Aorta (tissue), 5 donors: ENCODE measurements at regions not wholly inside any gene's neighbourhood (a gene's known extent, or its start where the extent isn't known, plus 50 kb on each side); places are given as distances from the start of the nearest gene placed in this dataset.

Source experiments
- ATAC-seq: fragments of 200-7000 bp; cut with Tn5 transposase; one replicate; pipeline ENCODE4 v1.9.1; 2022; ENCODE audit warnings: moderate library complexity; ENCODE audit not compliant: low FRiP score
- DNase-seq, 2 donors: peaks; one replicate each; pipeline ENCODE4 v3.0.0-alpha.2; 2020
- H3K27ac ChIP-seq, 2 donors: one replicate each; pipeline ENCODE4 v1.5.1; 2013; ENCODE audit warnings: low read length in 2 of 2, mild to moderate bottlenecking in 2 of 2, moderate library complexity in 2 of 2, control low read depth in 1 of 2, inconsistent platforms in 1 of 2, low read depth in 1 of 2
- H3K27me3 ChIP-seq, 2 donors: one replicate each; pipeline ENCODE4 v1.6.1; 2013; ENCODE audit warnings: control low read depth in 1 of 2, low read length in 1 of 2, mild to moderate bottlenecking in 1 of 2, moderate library complexity in 1 of 2; ENCODE audit not compliant: insufficient read depth in 2 of 2, control insufficient read depth in 1 of 2
- H3K36me3 ChIP-seq, 2 donors: one replicate each; pipeline ENCODE4 v1.6.1; 2013; ENCODE audit warnings: control low read depth in 1 of 2, low read length in 1 of 2, mild to moderate bottlenecking in 1 of 2; ENCODE audit not compliant: insufficient read depth in 2 of 2, control insufficient read depth in 1 of 2
- H3K4me1 ChIP-seq, 2 donors: one replicate each; pipeline ENCODE4 v1.6.1; 2013; ENCODE audit warnings: low read length in 2 of 2, control low read depth in 1 of 2, mild to moderate bottlenecking in 1 of 2, moderate library complexity in 1 of 2; ENCODE audit not compliant: insufficient read depth in 2 of 2, control insufficient read depth in 1 of 2
- H3K4me3 ChIP-seq, 2 donors: one replicate each; pipeline ENCODE4 v1.5.1; 2013; ENCODE audit warnings: low read length in 2 of 2, control low read depth in 1 of 2, mild to moderate bottlenecking in 1 of 2
- H3K9me3 ChIP-seq: one replicate; pipeline ENCODE4 v1.6.1; 2013; ENCODE audit warnings: mild to moderate bottlenecking, low read length; ENCODE audit not compliant: control insufficient read depth
- WGBS, 2 donors: extraction: QIAGEN DNeasy Blood & Tissue Kit; methylation state at CpG; one replicate each; pipeline ENCODE4 v1.1.7; 2013; 5-methylcytosine and 5-hydroxymethylcytosine counted together
- intact Hi-C, 2 donors: fragments of 100-400 bp; cut with DNase I; formaldehyde crosslinking; loops; one replicate each; pipeline versions ENCODE4 v1.14.2 to v1.15.0; 2022
- donor health status: healthy with polysubstance abuse.
- donor health status: Bipolar disorder and iron deficiency.
- donor health status: DM: no; HTN: no; CAD: no.
- donor health status: DM: no; HTN: no; CAD: no.
- donor health status: DM: yes; HTN: yes; CAD: no.

DNA sequence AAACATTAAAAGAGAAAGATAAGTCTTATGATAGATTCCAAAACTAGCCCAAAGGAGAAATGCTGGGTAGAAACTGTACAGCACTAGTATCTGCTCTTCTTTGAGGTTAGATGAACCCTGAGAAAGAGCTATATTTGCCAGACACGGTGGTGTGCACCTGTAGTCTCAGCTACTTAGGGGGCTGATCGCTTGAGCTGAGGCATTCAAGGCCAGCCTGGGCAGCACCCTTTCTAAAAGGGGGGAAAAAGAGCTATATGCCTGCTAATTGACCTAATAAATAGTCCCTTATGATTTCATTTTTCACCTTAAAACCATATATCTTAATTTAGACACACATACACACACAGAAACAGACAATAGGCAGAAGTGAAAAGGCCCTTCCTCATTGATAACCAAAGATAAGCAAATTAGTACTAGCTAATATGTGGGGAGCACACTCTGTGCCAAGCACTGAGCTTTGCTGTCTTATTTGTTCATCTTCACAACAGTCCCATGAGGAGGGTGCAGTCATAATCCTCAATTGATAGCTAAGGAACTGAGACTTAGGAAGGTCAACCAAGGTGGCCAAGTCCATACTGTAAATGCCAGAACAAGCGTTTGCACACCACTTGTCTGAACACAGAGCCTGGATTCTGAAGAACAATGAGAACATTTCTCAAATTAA, 56.6 kb upstream of the NLK start:
- intact Hi-C loops, result no loop called here
- 80 to 82% methylated on average over 3 of the region's 3 CpGs for WGBS, 2 donors
- H3K27me3 ChIP-seq, result no peaks in the 10 kb centered on the region

GRCh38 chr17:27986805-27987684, 55.4 kb upstream of the NLK start:
- Histone ChIP-seq H3K4me1 (no peaks in the 10 kb centered on the region), H3K4me3 (no peak overlapping the region), H3K27me3 (no peaks in the 10 kb centered on the region), H3K9me3 (no peaks in the 10 kb centered on the region), H3K36me3 (no peaks in the 10 kb centered on the region), H3K27ac (no peak overlapping the region)
- 83 to 85% methylated on average over 9 of the region's 9 CpGs for WGBS, 2 donors
- DNase-seq, result no peak
- intact Hi-C loops, result no loop called here
- no peak for ATAC-seq

More for the DNA sequence above, 56.6 kb upstream of the NLK start:
- Histone ChIP-seq H3K9me3 (no peaks in the 10 kb centered on the region), H3K36me3 (no peaks in the 10 kb centered on the region), H3K4me3 (no peak overlapping the region), H3K27ac (no peak overlapping the region), H3K4me1 (no peaks in the 10 kb centered on the region)
- ATAC-seq (no peak), DNase-seq (no peak)

DNA sequence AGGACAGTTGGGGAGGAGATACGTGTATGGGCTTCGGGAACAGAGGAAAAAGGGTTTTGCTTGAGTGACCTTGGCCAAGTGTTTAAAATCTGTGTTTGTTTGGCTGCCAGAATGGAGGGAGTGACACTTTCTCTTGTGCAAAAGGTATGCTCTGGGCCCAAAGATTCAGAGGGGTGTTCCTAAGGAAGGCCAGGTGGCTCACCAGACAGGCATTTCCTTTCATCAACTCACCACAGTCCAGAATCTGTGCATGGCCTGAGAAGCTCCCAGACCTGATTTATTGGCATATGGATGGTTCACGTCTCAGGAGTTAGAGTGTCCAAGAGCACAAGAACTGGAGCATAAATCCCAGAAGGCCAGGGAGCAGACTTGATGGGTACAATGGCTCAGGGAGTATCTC, 53.4 kb upstream of the NLK start:
- Histone ChIP-seq H3K27ac (no peak overlapping the region), H3K4me1 (no peaks in the 10 kb centered on the region), H3K27me3 (no peaks in the 10 kb centered on the region), H3K4me3 (no peak overlapping the region), H3K9me3 (no peaks in the 10 kb centered on the region), H3K36me3 (no peaks in the 10 kb centered on the region)
- DNase-seq (no peak), ATAC-seq (no peak)
- WGBS, 2 donors, result 69 to 78% methylated on average over 3 of the region's 3 CpGs
- intact Hi-C loops, result no loop called here

GRCh38 chr17:27990100-27990499, 52.4 kb upstream of the NLK start:
- Histone ChIP-seq H3K36me3 (no peaks in the 10 kb centered on the region), H3K4me1 (no peaks in the 10 kb centered on the region), H3K9me3 (no peaks in the 10 kb centered on the region), H3K27ac (no peak overlapping the region), H3K27me3 (no peaks in the 10 kb centered on the region), H3K4me3 (no peak overlapping the region)
- intact Hi-C loops, result no loop called here
- DNase-seq (no peak), ATAC-seq (no peak)
- 85 to 96% methylated on average over 2 of the region's 2 CpGs for WGBS, 2 donors

DNA sequence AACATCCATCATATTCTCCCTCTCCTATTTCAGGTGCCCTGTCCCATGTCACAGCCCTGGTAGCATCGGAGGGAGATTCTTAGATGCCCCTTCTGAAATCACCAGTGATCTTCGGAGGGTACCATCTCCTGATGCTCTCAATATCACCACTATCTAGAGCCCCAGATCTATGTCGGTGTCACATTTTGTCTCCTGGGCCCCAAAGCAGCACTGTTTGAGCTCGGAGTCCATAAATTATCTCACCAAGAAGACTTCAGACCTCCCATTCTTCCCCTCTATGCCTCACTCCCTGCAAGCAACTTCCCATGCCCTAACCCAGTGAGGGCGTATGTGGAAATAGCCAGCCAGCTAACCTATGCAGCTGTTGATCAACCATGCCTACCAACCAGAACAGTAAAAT, 51.5 kb upstream of the NLK start:
- 82 to 87% methylated on average over 5 of the region's 5 CpGs for WGBS, 2 donors

GRCh38 chr17:27991462-27991993, 50.9 kb upstream of the NLK start:
- no peak overlapping the region for H3K27ac ChIP-seq
- no peak overlapping the region for H3K4me3 ChIP-seq
- intact Hi-C loops, result no loop called here
- H3K4me1 ChIP-seq, result no peaks in the 10 kb centered on the region
- ATAC-seq (no peak), DNase-seq (no peak)
- WGBS, 2 donors, result 90 to 92% methylated on average over 1 of the region's 1 CpG
- no peaks in the 10 kb centered on the region for H3K27me3 ChIP-seq
- no peaks in the 10 kb centered on the region for H3K9me3 ChIP-seq
- H3K36me3 ChIP-seq, result no peaks in the 10 kb centered on the region

More for the DNA sequence above, 51.5 kb upstream of the NLK start:
- intact Hi-C loops, result no loop called here
- Histone ChIP-seq H3K4me1 (no peaks in the 10 kb centered on the region), H3K4me3 (no peak overlapping the region), H3K36me3 (no peaks in the 10 kb centered on the region), H3K9me3 (no peaks in the 10 kb centered on the region), H3K27ac (no peak overlapping the region), H3K27me3 (no peaks in the 10 kb centered on the region)
- no peak for ATAC-seq
- no peak for DNase-seq
